HCT116 (cell line): ENCODE measurements at regions not wholly inside any gene's neighbourhood (a gene's known extent, or its start where the extent isn't known, plus 50 kb on each side); places are given as distances from the start of the nearest gene placed in this dataset.
"Not testable (repeated sequence)": the region's sequence is repeated elsewhere in the genome, so short reads cannot be mapped to it uniquely, and the experiment has no call there.

ENCODE experiments used
- ATAC-seq: fragments of 200-7000 bp; cut with Tn5 transposase; 2 replicates; pipeline ENCODE4 v1.9.1; 2020; ENCODE audit warnings: mild to moderate bottlenecking, moderate library complexity
- BruUV-seq: library from RNA; stranded (reverse); fragments of 400-500 nt; replicated peaks from 2 replicates; lab custom pipeline; 2021; lab: Mats Ljungman, UMichigan
- CTCF ChIA-PET: fragments of 300-600 bp; sonication (Branson Sonifier 250); formaldehyde crosslinking; loops from one replicate; lab custom pipeline; 2021; ENCODE audit warnings: antibody characterized with exemption; lab: Charles Lee
- POLR2A ChIA-PET: fragments of 300-600, 350-600 bp; sonication (Branson Sonifier 250); formaldehyde crosslinking; loops from one replicate; lab custom pipeline; 2021; ENCODE audit warnings: antibody characterized with exemption; lab: Charles Lee
- RAD21 ChIA-PET, 2 experiments: fragments of 300-600 bp; sonication (Branson Sonifier 250); formaldehyde crosslinking; loops; one replicate each; lab custom pipeline; 2023; ENCODE audit warnings: low total read pairs in 2 of 2; ENCODE audit not compliant: uncharacterized antibody in 2 of 2, unreplicated experiment in 2 of 2, low non-redundant PET in 1 of 2; lab: Charles Lee
- DNase-seq: peaks from one replicate; pipeline ENCODE4 v3.0.0-alpha.2; 2010; ENCODE audit warnings: low read depth, low spot score
- H2AFZ ChIP-seq: fragments of 200-600 bp; shearing (Covaris generic), sonication (generic); 2 replicates; pipeline ENCODE4 v1.6.1; 2017; ENCODE audit warnings: low read depth, mixed run types, mixed read lengths, antibody characterized with exemption, low read length; ENCODE audit not compliant: poor library complexity, severe bottlenecking
- H3K27ac ChIP-seq: 2 replicates; pipeline ENCODE4 v1.5.1; 2012; ENCODE audit warnings: low read depth, low read length
- H3K27me3 ChIP-seq: fragments of 200-600 bp; sonication (generic); 2 replicates; pipeline ENCODE4 v1.6.1; 2016; ENCODE audit warnings: mixed run types, low read length, mixed read lengths; ENCODE audit not compliant: insufficient read depth
- H3K36me3 ChIP-seq, 2 experiments: fragments of 200-500 bp in 1 of 2; fragments of 200-600 bp in 1 of 2; sonication (Bioruptor generic) in 1 of 2; sonication (generic) in 1 of 2; 2 replicates each; pipeline versions ENCODE4 v1.5.1 to v1.6.1; 2014 to 2016; ENCODE audit warnings: low read length in 2 of 2, inconsistent platforms in 1 of 2, mixed read lengths in 1 of 2, mixed run types in 1 of 2; ENCODE audit not compliant: insufficient read depth in 2 of 2, control insufficient read depth in 1 of 2
- H3K4me1 ChIP-seq, 2 experiments: fragments of 200-600 bp in 1 of 2; sonication (generic) in 1 of 2; 2 replicates each; pipeline versions ENCODE4 v1.5.1 to v1.6.1; 2012 to 2017; ENCODE audit warnings: low read length in 2 of 2, inconsistent platforms in 1 of 2, mild to moderate bottlenecking in 1 of 2, mixed read lengths in 1 of 2, mixed run types in 1 of 2, moderate library complexity in 1 of 2; ENCODE audit not compliant: insufficient read depth in 2 of 2, control insufficient read depth in 1 of 2
- H3K4me2 ChIP-seq: fragments of 200-600 bp; sonication (generic); 2 replicates; pipeline ENCODE4 v1.6.1; 2017; ENCODE audit warnings: mixed run types, low read length, mixed read lengths
- H3K4me3 ChIP-seq, 2 experiments: fragments of 200-600 bp in 1 of 2; sonication (generic) in 1 of 2; replicated peaks in 1 of 2; 2 replicates each; pipeline ENCODE4 v1.5.1; 2011 to 2016; ENCODE audit warnings: low read length in 2 of 2, control low read depth in 1 of 2, low read depth in 1 of 2, mild to moderate bottlenecking in 1 of 2, mixed read lengths in 1 of 2, mixed run types in 1 of 2
- H3K79me2 ChIP-seq: fragments of 200-600 bp; sonication (generic); 2 replicates; pipeline ENCODE4 v1.6.1; 2017; ENCODE audit warnings: mild to moderate bottlenecking, mixed run types, low read length, moderate library complexity, mixed read lengths; ENCODE audit not compliant: insufficient read depth
- H3K9ac ChIP-seq: fragments of 200-600 bp; sonication (generic); 2 replicates; pipeline ENCODE4 v1.6.1; 2016; ENCODE audit warnings: low read length, mixed read lengths
- H3K9me2 ChIP-seq: fragments of 200-600 bp; sonication (generic), shearing (Covaris generic); 2 replicates; pipeline ENCODE4 v1.6.1; 2017; ENCODE audit warnings: mixed run types, mild to moderate bottlenecking, moderate library complexity; ENCODE audit not compliant: insufficient read depth
- H3K9me3 ChIP-seq, 2 experiments: fragments of 200-500 bp in 1 of 2; fragments of 200-600 bp in 1 of 2; sonication (Bioruptor generic) in 1 of 2; sonication (generic) in 1 of 2; 2 replicates each; pipeline ENCODE4 v1.6.1; 2014 to 2017; ENCODE audit warnings: low read length in 2 of 2, mixed read lengths in 2 of 2, inconsistent platforms in 1 of 2, low read depth in 1 of 2, mild to moderate bottlenecking in 1 of 2, mixed run types in 1 of 2, moderate library complexity in 1 of 2; ENCODE audit not compliant: control insufficient read depth in 1 of 2, insufficient read depth in 1 of 2
- H4K20me1 ChIP-seq: fragments of 200-600 bp; sonication (generic), shearing (Covaris generic); 2 replicates; pipeline ENCODE4 v1.6.1; 2017; ENCODE audit warnings: mixed run types, mild to moderate bottlenecking, moderate library complexity; ENCODE audit not compliant: insufficient read depth
- CBX3 ChIP-seq: IDR thresholded peaks from 2 replicates; pipeline ENCODE4 v1.6.1; 2012; ENCODE audit warnings: low read depth
- EGR1 ChIP-seq: IDR thresholded peaks from 2 replicates; pipeline ENCODE4 v1.6.1; 2012; ENCODE audit warnings: low read depth
- ELF1 ChIP-seq: IDR thresholded peaks from 2 replicates; pipeline ENCODE4 v1.6.1; 2012; ENCODE audit warnings: low read depth, borderline replicate concordance
- EZH2 ChIP-seq: fragments of 200-600 bp; sonication (generic); IDR thresholded peaks from 2 replicates; pipeline ENCODE4 v1.6.1; 2017; ENCODE audit warnings: antibody characterized with exemption, mixed run types
- EZH2phosphoT487 ChIP-seq: fragments of 200-600 bp; IDR thresholded peaks from 2 replicates; pipeline ENCODE4 v1.6.1; 2018; ENCODE audit warnings: antibody characterized with exemption, borderline replicate concordance
- FOSL1 ChIP-seq: IDR thresholded peaks from 2 replicates; pipeline ENCODE4 v1.6.1; 2012; ENCODE audit warnings: low read depth
- POLR2A ChIP-seq: IDR thresholded peaks from 2 replicates; pipeline ENCODE4 v1.7.0; 2011; ENCODE audit warnings: borderline replicate concordance; ENCODE audit not compliant: insufficient read depth, insufficient read length; ENCODE audit errors: extremely low read depth
- RAD21 ChIP-seq: IDR thresholded peaks from 2 replicates; pipeline ENCODE4 v1.6.1; 2012; ENCODE audit warnings: low read depth, mild to moderate bottlenecking
- REST ChIP-seq: IDR thresholded peaks from 2 replicates; pipeline ENCODE4 v1.6.1; 2012; ENCODE audit warnings: low read depth
- YY1 ChIP-seq: IDR thresholded peaks from 2 replicates; pipeline ENCODE4 v1.6.1; 2011; ENCODE audit warnings: low read length, low read depth, moderate library complexity, mild to moderate bottlenecking; ENCODE audit not compliant: insufficient replicate concordance; ENCODE audit errors: extremely low read depth
- intact Hi-C: fragments of 100-400 bp; cut with micrococcal nuclease; formaldehyde crosslinking; loops from 2 replicates; pipeline ENCODE4 v1.10.0; 2022

- BruUV-seq, H3K36me3 ChIP-seq, ATAC-seq, H3K27ac ChIP-seq, POLR2A ChIA-PET, CTCF ChIA-PET, intact Hi-C loops, RAD21 ChIA-PET, H3K27me3 ChIP-seq, DNase-seq, H3K79me2 ChIP-seq, H2AFZ ChIP-seq, H3K9me2 ChIP-seq, H3K4me1 ChIP-seq, H3K9ac ChIP-seq, H3K4me3 ChIP-seq, H3K9me3 ChIP-seq, H4K20me1 ChIP-seq, H3K4me2 ChIP-seq: not testable (repeated sequence)
- TF ChIP-seq CBX3, result peak; percentile 63; the same call in 1 of the 2 replicates
Measured at GRCh38 chr1:66430815-66431214, 103.1 kb upstream of the SGIP1 start.

- no peak overlapping the region for H3K4me3 ChIP-seq
- H3K9me2 ChIP-seq, result no peaks in the 10 kb centered on the region
- ChIA-PET POLR2A (no interaction called here), CTCF (no interaction called here), RAD21 (no interaction called here)
- H3K27me3 ChIP-seq, result no peaks in the 10 kb centered on the region
- ATAC-seq, result no peak
- intact Hi-C loops, result no loop called here
- no peaks in the 10 kb centered on the region; a peak in 1 of 4 replicates for H3K9me3 ChIP-seq
- no peaks in the 10 kb centered on the region for H3K79me2 ChIP-seq
- no peak overlapping the region for H3K4me2 ChIP-seq
- peaks cover 16 to 20% of the 10 kb centered on the region in 2 experiments for H3K4me1 ChIP-seq
- H3K36me3 ChIP-seq, result no peaks in the 10 kb centered on the region
- no peak overlapping the region for H3K9ac ChIP-seq
- TF ChIP-seq RAD21, result no peak
- TF ChIP-seq EGR1, result no peak
- no peak overlapping the region for H2AFZ ChIP-seq
- no peak for DNase-seq
- H4K20me1 ChIP-seq, result no peaks in the 10 kb centered on the region
- no TSS peak for BruUV-seq
- no peak overlapping the region for H3K27ac ChIP-seq
Measured at GRCh38 chr1:66431999-66432398, 102.0 kb upstream of the SGIP1 start.

GRCh38 chr1:66433611-66434010 is 100.3 kb upstream of the SGIP1 start:
- no peaks in the 10 kb centered on the region; a peak in 1 of 4 replicates for H3K9me3 ChIP-seq
- BruUV-seq, result no TSS peak
- H3K79me2 ChIP-seq, result no peaks in the 10 kb centered on the region
- ChIA-PET CTCF (no interaction called here), RAD21 (no interaction called here), POLR2A (no interaction called here)
- no peaks in the 10 kb centered on the region for H3K27me3 ChIP-seq
- no peak overlapping the region for H3K4me3 ChIP-seq
- no peak overlapping the region for H3K9ac ChIP-seq
- no peak overlapping the region for H3K4me2 ChIP-seq
- H4K20me1 ChIP-seq, result no peaks in the 10 kb centered on the region
- no peaks in the 10 kb centered on the region for H3K9me2 ChIP-seq
- no peaks in the 10 kb centered on the region for H3K36me3 ChIP-seq
- H2AFZ ChIP-seq, result peak overlapping the region; percentile 18
- ATAC-seq (no peak), DNase-seq (no peak)
- H3K4me1 ChIP-seq, result peaks cover 17 to 31% of the 10 kb centered on the region in 2 experiments
- intact Hi-C loops, result no loop called here
- H3K27ac ChIP-seq, result no peak overlapping the region
- TF ChIP-seq FOSL1 (no peak), POLR2A (no peak), REST (no peak), EZH2 (no peak), ELF1 (no peak), YY1 (no peak), EZH2phosphoT487 (no peak)
